Fibroblast of skin of left biceps (primary cell): ENCODE measurements at regions not wholly inside any gene's neighbourhood (a gene's known extent, or its start where the extent isn't known, plus 50 kb on each side); places are given as distances from the start of the nearest gene placed in this dataset.

Source experiments
- DNase-seq, 2 experiments: peaks; one replicate each; pipeline ENCODE4 v3.0.0-alpha.2; 2013; ENCODE audit warnings: low read depth in 2 of 2

DNA sequence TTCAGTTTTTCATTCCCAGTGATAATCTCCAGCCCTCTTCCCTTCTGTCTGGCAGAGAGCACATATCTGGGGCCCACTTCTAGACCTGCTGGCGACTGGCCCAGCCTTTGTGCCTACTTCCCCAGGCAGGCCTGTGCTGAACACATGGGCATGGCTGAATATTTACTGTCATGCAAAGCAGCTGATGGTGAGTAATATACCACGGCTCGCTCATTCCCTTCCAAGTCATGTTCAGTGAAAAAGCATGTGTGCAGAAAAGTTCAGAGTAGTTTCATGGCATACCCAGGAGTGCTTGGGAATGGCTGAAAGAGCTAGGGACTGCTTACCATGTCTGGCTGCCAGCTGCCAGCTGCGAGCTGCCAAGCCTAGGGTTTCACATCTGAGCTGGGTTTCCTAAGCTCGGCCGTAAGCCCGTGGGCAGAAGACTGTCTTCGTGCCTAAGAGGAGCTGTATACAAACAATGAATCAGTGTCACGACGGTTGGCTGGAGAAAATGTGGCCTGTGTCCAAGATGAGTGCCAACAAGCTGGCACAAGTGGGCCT is 179.9 kb upstream of the PELI2 start:
- DNase-seq = peak in 1 of 2 experiments; percentile 6

DNA sequence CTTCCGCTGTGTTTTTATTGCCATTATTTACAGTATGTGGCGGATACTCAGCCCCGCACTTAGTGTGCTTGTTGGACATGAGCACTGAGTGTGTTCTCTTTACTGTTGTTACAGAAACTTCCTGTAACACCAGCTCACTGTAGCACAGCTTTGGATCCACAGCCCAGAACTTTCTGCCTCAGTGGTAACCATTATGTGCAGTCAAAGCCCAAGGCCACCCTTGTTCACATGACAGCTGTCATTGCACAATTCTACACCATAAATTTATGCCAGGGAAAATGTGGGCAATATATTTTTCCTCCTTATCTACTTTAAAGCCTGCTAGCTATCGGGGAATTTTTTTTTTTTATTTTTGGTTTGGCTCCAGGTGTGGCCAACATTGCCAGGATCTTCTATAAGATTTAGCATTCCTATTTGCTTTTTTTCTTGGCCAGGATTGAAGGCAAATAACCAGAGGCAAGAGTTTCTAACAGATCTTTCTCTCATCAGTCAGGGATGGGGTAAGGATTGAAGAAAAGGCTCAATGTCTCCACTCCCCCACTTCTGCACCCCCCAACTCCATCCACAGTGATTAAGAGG is 176.0 kb upstream of the PELI2 start:
- DNase-seq = no peak

DNA sequence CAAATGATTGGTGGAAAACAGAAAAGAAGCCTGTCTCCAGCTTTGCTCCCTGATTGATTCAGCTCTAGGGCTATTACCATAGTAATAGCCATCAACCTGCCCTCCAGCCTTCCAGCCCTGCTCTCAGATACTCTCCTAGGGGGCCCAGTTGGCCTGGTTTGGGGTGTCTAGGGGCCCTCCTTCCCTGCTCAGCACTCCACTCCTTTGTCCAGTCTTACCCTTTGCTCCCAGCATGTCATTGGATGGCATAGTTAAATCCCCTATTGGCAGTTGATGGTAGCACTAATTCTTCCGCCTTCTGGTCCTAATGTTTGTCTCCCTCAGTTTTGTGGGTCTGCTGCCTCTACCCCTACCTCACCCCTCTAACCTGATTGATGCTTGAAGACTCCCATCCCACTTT is 175.4 kb upstream of the PELI2 start:
- DNase-seq = no peak

DNA sequence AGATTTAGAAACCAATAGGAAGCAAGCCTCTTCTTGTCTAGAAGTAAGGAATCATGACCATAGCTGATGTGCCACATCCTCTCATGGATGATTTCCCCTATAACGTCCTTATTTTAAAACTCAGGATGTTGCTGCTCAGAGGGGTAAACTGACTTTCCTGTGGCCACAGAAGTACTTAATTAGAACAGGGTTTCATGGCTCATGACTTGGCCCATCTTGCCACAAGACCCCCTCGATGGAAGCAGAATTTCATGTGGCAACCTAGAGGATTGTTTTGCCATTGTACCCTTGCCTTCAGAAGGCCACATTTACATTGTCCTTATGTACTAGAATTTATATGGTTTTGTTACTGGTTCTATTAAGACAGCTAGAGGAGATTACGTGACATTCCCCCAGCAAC is 173.5 kb upstream of the PELI2 start:
- no peak for DNase-seq

DNA sequence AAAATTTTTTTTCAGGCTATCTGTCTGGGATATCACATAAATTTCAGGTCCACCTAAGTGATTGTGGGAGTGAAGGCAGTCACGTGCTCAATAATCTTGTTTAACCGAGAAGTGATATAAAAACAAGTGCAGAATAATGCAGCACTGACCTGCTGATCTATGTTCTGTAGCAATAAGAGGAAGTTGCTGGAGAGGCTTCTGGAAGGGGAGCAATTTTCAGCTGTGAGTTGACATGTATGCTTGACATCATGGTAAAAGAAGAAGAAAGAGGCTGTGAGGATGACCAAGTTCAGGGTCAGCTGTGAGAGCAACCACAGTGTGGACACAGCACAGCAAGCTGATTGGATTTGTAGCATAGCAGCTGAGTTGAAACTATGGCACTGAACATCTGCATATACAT is 172.0 kb upstream of the PELI2 start:
- no peak for DNase-seq

DNA sequence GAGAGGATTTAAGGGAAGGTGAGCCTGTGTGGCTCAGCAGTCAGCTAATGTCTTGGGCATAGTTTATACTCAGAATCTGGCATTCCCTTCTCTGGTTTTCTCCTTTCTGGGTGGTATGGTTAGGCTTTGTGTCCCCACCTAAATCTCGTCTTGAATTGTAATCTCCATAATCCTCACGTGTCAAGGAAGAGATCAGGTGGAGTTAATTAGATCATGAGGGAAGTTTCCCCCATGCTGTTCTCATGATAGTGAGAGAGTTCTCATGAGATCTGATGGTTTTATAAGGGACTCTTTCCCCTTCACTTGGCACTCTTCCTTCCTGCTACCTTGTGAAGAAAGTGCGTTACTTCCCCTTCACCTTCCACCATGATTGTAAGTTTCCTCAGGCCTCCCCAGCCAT is 169.8 kb upstream of the PELI2 start:
- DNase-seq = no peak

DNA sequence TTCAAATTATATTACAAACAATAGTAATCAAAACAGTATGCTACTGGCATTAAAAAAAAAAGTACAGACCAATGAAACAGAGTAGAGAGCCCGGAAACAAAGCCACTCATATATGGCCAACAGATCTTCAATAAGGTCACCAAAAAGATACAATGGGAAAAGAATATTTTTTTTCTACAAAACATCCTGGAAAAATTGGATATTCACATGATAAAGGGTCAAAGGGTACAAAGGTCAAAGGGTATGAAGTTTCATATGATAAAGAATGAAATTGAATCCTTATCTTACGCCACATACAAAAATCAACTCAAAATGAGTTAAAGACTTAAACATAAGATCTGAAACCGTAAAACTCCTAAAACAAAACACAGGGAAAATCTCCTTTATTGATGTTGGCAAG is 168.5 kb upstream of the PELI2 start:
- DNase-seq = no peak

DNA sequence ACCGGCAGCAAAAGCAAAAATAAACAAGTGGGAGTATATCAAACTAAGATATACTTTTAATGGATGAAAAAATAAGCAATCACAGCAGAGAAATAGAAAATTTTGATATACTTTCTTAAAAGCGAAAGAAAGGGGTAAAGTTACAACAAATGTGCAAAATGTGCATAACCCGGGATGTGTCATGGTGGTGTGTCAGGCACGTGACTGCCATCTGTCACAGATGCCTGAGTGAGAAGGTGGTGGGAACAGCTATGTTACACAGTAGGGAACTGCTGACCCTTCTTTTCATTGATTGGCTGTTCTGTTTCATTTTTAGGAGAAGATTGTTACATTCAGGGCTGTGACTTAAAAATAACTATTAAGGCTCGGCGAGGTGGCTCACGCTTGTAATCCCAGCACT is 168.1 kb upstream of the PELI2 start:
- DNase-seq = no peak

DNA sequence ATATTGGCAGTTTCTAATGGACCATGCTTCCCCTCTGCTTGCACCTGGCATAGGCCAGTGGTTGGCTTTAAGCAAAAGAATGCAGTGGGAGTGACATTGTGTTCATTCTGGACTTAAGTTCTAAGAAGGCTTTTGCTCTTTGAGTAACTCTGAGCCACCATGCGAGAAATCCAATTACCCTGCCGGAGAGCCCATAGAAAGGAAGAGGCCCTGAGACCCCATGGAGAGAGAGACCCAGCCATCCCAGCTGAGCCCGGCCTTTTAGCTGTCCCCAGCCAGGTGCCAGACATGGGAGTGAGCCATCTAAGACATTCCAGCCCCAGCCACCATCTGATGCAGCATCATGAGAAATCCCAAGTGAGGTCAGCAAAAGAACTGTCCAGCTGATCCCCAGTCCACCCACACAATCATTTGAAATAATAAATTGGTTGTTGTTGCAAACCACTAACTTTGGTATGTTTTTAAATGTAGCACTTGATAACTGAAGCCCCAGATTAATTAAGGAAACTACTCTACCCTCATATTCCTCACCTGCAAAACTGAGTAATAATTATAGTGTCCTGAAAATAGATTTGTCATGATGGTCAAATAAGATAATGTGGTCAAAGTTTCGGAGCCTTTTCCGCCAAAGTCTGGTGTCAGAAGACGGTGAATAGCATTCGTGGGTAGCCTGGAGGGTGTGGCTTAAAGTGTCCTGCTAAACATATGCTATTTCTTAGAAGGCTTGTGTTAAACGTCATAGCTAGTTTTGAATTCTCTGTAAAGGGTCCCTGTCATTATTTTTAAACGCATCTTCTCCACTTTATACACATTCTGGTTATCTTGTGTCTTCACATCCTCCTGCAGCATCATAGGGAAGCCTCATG is 166.6 kb upstream of the PELI2 start:
- no peak for DNase-seq

DNA sequence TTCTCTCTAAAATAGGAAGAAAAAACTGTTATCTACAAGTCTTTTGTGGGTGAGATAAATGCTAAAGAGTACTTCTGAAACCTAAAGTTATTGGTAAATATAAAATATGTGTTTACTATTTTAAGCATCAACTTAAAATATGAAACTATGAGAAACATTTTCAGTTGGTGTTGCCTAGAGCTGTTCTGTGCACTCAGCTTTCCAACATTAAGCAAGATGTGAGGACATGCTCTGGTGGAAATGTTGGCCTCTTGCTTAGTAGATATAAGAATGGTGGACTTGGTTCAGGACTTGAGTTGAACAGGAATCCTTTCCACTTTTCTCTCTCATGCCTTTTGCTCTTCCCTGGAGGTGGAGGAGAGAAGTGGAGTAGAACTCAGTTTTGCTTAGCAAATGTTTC is 164.1 kb upstream of the PELI2 start:
- DNase-seq = no peak

DNA sequence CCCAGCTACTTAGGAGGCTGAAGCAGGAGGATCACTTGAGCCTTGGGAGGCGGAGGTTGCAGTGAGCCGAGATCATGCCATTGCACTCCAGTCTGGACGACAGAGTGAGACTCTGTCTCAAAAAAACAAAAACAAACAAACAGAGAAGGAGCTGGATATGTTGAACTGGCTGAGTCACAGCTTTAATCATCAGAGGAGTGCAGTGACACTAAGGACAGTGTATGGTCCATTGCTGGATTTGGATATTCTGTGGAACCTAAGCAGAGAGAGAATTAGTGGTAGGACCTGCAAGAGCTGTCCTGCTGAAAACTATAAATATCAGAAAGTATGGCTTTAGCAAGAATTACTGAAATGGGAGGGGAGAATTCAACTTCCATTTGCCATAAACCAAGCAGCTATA is 163.0 kb upstream of the PELI2 start:
- DNase-seq = no peak

DNA sequence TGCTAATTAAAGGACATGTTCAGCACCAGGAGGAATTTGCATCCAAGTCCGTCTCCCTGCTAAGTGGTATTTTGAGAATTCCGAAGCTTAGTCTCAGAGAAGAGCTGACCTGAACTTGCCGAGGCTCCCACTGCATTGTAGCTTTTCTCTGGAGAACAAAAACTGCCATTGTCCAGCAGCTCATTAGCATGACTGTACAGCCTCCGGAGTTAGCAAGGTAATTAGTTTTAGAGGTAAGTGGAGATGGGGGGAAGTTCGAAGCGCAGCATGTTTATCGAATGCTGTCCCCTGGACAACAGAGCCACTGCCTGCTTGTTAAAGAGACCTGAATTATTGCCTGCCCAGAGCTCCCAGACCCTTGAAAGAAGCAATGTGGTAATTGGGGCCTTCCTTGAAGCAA is 160.3 kb upstream of the PELI2 start:
- no peak for DNase-seq

DNA sequence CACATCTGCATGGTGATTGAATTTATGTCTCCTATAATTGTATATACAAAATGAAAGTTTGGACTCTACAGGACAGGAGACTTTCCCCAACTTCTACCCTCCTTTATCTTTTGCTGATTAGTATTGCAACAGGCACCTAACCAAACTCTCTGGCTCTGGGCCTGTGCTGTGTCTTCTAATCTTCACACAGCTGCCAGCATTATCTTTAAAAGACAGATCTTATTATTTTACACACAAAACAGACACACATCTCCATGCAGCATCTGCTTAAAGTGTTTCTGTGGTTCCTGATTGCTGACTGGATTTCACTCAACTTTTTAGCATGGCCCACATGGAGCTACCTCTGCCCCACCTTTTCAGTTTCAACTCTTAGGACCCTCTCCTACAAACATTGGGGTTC is 154.9 kb upstream of the PELI2 start:
- no peak for DNase-seq

DNA sequence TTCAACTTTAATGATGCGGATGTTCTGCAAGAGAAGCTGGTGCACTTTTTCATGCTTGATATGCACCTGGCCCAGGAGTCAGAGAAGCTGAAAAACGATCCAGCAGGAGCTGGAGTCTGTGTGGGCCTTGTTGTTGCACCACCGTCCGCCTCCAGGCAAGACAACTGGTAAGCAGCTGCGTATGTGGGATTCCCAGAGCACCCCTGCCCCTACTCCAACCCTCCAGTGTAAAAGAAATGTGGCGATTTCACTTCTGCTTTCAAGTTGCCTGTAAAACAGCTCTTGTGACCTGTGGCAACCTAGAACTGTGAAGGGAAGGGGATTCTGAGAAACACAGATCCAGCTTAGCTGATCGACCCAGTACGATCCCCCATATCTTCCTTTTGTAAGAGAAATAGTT is 154.1 kb upstream of the PELI2 start:
- no peak for DNase-seq

DNA sequence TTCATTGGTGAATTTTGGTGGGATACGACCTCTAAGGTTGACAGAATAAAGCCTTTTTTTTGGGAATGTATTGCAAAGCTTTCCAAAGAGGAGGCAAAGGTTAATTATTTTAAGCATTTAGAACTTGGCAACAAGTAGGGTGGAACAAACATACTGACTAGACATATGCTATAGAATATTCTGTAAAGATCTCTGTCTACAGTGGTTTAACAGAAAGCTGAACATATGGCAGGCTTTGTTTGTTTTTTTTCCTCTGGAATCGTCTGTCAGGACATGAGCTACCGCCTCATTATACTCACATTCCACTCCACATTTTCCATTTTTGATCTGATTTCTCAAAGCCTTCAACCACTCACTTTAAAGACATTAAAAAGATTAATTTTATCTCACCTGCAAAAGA is 153.4 kb upstream of the PELI2 start:
- no peak for DNase-seq

DNA sequence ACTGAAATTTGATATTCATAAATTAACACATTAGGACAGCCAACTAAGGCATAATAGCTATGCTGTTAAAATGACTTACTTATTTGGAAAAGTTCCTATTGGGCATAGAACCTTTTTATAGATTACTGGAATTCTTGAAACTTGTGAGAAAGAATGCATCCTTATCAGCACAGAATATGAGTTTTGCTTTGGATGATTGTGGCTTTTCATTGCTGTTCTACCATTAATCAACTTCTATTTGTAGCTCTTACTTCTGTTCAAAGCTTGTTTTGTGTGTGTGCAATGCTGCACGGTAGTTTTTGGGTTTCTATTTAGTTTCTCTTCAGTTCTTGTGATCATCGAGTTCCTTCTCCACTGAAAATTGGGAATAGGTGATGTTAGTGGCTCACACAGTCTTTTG is 152.4 kb upstream of the PELI2 start:
- peak in 1 of 2 experiments; percentile 10 for DNase-seq

DNA sequence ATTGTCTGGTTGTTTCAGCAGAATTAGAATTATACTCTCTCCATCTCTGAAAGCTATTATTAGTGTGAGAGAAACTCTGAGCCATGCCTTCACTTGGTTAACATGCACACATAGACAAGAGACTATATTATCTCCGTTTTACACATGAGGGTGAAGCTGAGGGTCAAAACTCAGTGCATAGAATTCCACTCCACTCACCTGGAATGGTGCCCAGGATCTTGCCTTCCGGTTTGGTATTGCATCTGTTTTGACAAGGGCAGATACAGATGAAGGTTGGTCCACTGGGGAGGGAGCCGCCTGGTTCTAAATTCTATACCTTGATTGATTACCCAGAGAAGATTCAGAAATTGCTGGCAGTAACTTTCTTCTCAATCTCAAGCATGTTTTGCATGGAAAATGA is 149.5 kb upstream of the PELI2 start:
- no peak for DNase-seq

DNA sequence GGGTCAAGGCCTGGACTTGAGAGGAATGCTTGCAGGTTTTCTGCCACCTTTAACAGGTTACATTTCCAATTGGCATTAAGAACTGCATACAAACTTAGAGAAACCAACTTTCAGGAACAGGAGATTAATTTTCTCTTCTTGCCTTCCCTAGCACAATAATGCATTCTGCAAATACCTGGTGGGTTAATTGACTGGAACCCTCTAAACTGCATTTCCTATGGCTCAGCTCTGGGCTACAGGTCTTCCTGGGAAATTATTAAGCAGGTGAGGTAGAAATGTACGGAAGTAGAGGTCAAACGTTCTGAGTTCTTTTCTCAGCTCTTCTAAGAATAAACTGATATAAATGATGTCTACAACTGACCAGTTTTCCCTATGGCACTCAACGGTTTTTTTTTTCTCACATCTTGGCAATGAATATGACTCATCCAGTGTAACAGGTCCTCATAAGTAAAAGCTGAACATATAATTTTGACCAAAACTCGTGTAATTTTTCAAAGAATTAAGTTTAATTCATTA is 144.9 kb upstream of the PELI2 start:
- no peak for DNase-seq

DNA sequence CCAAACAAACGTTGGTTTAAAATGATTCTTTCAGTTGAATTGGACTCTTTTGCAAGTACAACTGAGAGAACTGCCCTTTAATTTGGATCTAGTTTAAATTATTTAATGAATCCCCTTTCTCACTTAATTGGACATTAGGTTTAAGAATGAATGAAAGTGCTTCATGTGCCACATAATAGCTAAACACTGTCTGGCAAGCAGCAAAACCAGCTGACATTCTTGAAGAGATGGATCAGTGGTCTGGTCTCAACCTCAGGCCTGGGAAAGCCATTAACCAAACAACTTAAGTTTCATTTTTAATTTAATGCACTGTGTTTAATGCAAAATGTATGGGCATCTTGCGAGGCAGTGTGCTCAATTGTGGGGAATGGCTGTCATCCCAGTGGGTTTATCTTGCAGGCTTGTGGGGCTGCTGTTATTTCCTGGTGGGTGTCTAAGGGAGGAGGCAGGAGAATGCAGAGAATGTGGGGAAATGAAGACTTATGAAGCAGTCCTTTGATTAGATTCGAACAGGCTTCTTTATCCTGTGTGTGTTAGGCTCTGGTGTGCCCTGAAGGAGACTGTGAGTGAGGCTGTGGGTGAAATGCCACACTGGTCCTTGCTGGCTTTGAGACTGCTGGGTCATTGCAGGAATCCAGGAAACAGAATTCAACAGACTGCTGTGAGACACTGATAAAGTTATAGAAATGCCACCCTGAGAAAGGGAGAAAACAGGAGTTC is 144.1 kb upstream of the PELI2 start:
- no peak for DNase-seq

DNA sequence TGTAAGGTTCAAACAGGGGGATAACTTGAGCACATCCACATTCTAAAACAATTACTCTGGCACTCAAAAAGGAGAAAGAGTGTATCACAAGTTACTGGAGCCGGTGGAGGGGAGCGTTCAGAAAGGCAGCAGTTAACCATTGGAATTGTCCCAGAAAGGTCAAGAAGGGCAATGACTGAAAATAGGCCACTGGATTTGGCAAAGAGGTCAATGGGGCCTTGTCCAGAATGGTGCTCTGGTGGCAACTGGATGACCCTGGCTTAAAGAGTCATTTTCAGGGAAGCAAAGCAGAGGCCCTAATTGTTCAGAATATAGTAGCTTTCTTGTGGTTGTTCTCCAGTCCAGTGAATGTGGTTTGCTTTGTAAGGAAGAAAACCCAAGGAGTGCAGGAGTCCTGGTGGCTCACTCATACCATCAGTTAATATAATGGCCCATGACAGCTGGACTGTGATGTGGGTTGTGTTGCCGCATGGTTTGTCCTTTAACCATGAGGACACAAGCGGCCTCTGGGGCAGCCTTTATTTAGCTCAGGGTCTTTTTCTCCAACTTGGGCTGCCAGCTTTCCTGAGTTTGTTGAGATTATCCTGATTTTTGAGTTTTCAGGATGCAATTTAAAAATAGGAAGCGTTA is 142.8 kb upstream of the PELI2 start:
- DNase-seq = no peak

DNA sequence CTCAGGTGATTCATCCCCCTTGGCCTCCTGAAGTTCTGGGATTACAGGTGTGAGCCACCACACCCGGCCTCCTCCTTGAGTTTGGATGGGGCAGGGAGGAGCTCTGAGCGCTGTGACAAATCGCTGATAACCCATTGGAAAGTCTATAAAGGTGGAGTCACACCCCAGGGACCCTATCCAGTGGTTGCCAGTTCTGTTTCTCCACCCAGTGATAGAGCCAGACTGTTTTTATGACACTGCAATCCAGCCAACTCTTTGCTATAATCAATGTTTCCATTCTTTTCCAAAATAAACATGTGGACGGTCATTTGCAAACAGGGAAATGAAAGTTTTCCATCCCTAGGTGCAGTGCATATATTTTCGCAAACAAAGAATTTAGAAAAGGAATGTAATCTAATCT is 142.0 kb upstream of the PELI2 start:
- no peak for DNase-seq

DNA sequence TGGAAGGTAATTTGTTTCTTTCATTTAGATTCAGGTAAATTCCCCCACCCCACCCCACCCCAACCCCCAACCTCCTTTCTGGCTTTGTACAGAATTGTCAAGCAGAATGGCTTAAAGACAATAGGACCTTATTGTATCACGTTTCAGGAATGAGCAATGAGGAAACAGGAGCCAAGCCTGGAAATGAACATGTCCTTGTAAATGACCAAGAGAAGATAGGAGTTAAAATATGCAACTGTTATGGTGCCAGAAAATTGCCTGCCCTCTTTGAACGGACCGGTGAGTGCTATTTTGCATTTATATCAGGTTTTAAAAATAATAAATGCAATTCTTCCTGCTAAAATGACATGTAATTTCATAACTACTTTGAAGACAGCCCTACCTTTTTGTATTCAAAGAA is 141.6 kb upstream of the PELI2 start:
- DNase-seq = no peak
